ENCODE measurements at regions not wholly inside any gene's neighbourhood (a gene's known extent, or its start where the extent isn't known, plus 50 kb on each side); places are given as distances from the start of the nearest gene placed in this dataset.

- TF ChIP-seq CTCF (IDR thresholded peaks at IDR 0.05): no peak
- TF ChIP-seq POLR2A (IDR thresholded peaks at IDR 0.05): no peak
Measured at GRCh38 chr4:10364194-10364593, 93.0 kb downstream of the ZNF518B start.

Data from prostate gland (tissue), 2 donors.